Activated CD4-positive, alpha-beta memory T cell treated with anti-CD3 and anti-CD28 coated beads, Interleukin-2, amount 10 ng/mL, durations not matched to agents 7 days and 5 days (primary cell): ENCODE measurements at regions not wholly inside any gene's neighbourhood (a gene's known extent, or its start where the extent isn't known, plus 50 kb on each side); places are given as distances from the start of the nearest gene placed in this dataset.
"Not testable (repeated sequence)": the region's sequence is repeated elsewhere in the genome, so short reads cannot be mapped to it uniquely, and the experiment has no call there.

ENCODE experiments used
- CTCF ChIA-PET: fragments of 350-600 bp; sonication (Branson Sonifier 250); formaldehyde crosslinking; loops from one replicate; lab custom pipeline; 2021; ENCODE audit warnings: antibody characterized with exemption, inconsistent platforms; lab: Charles Lee
- POLR2A ChIA-PET: fragments of 350-600 bp; sonication (Branson Sonifier 250); formaldehyde crosslinking; loops from one replicate; lab custom pipeline; 2021; ENCODE audit warnings: antibody characterized with exemption; lab: Charles Lee
- DNase-seq: peaks from one replicate; pipeline ENCODE4 v3.0.0-alpha.2; 2020
- H3K27ac Mint-ChIP-seq: one replicate; pipeline ENCODE4 v1.8.0; 2021; ENCODE audit warnings: mild to moderate bottlenecking, mixed read lengths
- H3K27me3 Mint-ChIP-seq: one replicate; pipeline ENCODE4 v1.8.0; 2021; ENCODE audit warnings: mixed read lengths
- H3K36me3 Mint-ChIP-seq: one replicate; pipeline ENCODE4 v1.8.0; 2021; ENCODE audit warnings: low read depth, mixed read lengths
- H3K4me1 Mint-ChIP-seq: one replicate; pipeline ENCODE4 v1.8.0; 2021; ENCODE audit warnings: mixed read lengths
- H3K4me3 Mint-ChIP-seq: one replicate; pipeline ENCODE4 v1.8.0; 2021; ENCODE audit warnings: mild to moderate bottlenecking, mixed read lengths
- H3K9me3 Mint-ChIP-seq: one replicate; pipeline ENCODE4 v1.8.0; 2021; ENCODE audit warnings: mixed read lengths

DNA sequence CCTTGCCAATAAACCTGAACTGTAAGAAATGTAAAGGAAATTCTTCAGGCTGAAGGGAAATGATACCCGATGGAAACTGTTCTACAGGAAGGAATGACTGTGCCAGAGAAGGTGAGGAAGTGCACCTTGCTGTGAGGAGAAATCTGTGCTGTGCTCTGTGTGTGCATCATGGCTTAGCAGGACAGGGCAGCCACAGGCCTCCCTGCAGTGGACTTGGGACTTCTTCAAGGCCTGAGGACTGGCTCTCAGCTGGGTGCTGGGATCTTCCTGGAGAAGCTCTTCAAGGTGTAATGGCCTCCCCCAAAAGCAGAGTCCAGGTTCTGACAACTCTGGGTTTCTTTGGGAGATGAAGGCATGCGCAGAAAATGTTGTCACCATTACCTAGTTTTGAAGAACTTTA is 145.1 kb downstream of the UQCRFS1 start:
- no peak for DNase-seq
- Mint-ChIP-seq H3K27ac (no peak overlapping the region), H3K4me1 (no peaks in the 10 kb centered on the region), H3K9me3 (no peaks in the 10 kb centered on the region), H3K36me3 (no peaks in the 10 kb centered on the region), H3K4me3 (no peak overlapping the region), H3K27me3 (no peaks in the 10 kb centered on the region)
- ChIA-PET CTCF (no interaction called here), POLR2A (no interaction called here)

DNA sequence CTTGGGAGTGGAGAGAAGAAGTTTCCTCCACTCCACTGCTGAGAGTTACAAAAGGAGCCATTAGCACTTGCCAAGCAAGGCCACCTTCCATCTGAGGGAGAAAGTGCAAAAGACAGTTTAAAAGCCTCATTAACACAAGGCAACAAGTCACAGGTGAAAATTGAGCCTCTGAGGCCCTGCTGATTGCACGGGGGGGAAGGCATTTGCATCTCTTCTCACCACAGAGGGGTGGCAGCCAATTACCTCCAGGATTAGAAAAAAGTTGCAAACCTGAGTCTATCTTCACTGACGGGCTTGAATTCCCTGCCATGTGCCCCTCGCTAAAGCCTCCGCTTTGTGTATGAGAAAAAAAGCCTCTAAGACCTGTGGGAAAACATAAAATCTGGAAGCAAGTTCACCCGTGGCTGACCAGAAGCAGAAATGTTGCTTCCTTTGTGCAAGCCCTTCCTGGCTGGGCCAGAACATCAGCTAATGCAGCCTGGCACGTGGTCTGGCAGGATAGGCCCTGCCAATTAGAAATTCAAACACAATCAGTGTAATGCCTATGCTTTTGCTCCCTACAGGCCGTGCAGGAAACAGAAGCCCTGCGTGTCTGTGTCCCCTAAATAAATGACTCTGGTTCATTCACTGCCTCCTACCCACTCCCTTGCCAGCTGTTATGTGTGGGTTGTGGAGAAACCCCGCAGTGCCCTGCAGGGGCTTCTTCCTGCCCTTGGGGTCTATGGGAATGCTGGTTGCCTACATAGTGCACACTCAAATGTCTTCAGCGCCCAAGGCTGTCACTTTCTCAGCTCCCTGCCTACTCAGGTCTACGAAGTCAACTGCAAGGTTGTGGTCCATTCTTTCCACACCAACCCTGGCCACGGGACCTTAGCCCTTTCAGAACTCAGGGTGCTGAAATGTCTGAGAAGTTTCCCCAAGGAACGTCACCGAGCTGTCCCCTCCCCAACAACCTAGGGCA is 150.2 kb downstream of the UQCRFS1 start:
- no peak for DNase-seq
- Mint-ChIP-seq H3K9me3 (no peaks in the 10 kb centered on the region), H3K27me3 (no peaks in the 10 kb centered on the region), H3K4me3 (no peak overlapping the region), H3K36me3 (no peaks in the 10 kb centered on the region), H3K4me1 (no peaks in the 10 kb centered on the region), H3K27ac (no peak overlapping the region)
- ChIA-PET POLR2A (no interaction called here), CTCF (no interaction called here)

DNA sequence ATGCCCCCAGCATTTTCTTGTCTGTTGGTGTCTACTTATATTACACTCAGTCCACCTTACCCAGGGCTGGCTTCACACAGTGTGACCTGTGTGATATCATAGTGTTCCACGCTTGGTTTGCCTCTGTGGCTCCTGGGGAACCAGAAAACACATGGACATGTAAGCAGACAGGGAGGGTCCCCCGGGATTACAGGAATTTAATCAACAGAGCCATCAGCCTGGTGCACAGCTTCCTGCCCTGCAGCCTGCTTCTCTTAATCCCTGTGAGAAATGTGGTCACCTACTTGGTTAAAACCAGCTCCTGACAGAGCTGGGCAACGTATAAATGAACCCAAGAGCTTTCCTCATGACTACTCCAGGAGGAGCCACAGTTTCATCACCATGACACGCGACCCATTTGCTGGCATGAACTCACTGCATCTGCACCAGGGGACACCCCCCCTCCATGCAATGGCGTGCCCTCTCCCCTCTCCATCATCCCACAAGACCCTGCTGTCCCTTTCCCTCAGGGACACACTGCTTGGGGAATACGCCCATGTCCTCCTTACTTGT is 152.1 kb downstream of the UQCRFS1 start:
- Mint-ChIP-seq H3K27me3 (no peaks in the 10 kb centered on the region), H3K4me3 (no peak overlapping the region), H3K9me3 (no peaks in the 10 kb centered on the region), H3K4me1 (no peaks in the 10 kb centered on the region), H3K36me3 (no peaks in the 10 kb centered on the region), H3K27ac (no peak overlapping the region)
- CTCF ChIA-PET: interaction anchor here (1.0 kb wide), 1 partner anchor 203 kb away, joined by 5 read pairs; no protein-coding TSS in a partner anchor
- DNase-seq: no peak
- POLR2A ChIA-PET: no interaction called here

DNA sequence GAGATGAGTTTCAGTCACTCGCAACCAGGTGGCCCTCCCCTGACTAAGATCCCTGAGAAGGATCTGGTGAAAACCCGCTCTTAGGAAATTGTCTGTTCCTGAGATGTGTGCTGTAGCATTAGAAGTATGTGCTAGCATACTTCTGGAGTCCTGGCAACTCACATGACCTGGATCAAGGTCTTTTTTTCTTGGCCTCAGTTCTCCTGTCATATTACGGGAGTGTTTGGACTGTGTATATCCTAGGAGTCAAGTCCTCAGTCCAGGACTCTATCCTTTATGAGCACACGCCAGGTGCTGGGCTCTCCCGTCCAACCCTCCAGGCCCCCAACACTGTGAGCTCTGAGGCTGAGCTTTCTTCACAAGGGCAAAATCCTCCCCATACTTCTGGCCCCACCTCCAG is 156.4 kb downstream of the UQCRFS1 start:
- Mint-ChIP-seq H3K4me3 (no peak overlapping the region), H3K36me3 (no peaks in the 10 kb centered on the region), H3K9me3 (no peaks in the 10 kb centered on the region), H3K27ac (no peak overlapping the region), H3K4me1 (no peaks in the 10 kb centered on the region), H3K27me3 (no peaks in the 10 kb centered on the region)
- POLR2A ChIA-PET: no interaction called here
- DNase-seq: no peak
- CTCF ChIA-PET: no interaction called here

DNA sequence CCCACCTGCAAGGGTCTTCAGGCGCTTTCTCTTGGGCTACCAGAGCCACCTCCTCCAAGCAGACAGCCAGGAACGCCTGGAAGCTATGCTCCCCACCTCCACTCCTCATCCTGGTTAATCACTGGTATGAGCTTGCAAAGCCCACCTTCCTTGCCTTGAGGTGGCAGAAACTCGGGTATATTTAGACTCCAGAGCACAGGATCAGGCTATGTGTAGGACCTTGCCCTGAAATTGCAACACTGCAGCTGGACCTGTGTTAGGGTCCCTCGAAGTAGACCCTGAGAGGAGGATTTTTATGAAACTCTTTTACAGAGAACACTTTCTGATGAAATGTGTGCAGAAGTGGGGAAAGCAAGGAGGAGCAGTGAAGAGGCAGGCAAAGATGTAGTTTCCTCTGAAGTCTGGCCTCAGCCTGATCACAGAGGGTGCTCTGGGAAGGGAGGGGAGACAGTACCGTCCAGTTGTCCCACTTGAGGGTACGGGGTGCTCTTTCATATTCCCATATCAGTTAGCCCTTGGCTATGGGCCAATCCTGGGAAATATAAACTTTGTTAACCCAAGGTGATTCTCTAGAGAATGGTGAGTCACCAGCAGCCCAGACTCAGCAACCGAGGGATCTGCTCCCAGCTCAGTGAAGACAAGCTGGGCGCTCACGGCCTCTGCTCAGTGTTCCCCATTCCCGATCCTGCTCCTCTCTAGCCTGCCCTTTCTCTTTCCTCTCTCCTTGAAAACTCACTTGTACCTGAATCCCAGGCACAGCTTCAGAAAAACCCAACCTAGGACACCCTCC is 157.9 kb downstream of the UQCRFS1 start:
- no peaks in the 10 kb centered on the region for H3K27me3 Mint-ChIP-seq
- no peaks in the 10 kb centered on the region for H3K9me3 Mint-ChIP-seq
- ChIA-PET CTCF (no interaction called here), POLR2A (no interaction called here)
- no peaks in the 10 kb centered on the region for H3K36me3 Mint-ChIP-seq
- no peak overlapping the region for H3K4me3 Mint-ChIP-seq
- no peak overlapping the region for H3K27ac Mint-ChIP-seq
- no peak for DNase-seq
- H3K4me1 Mint-ChIP-seq: no peaks in the 10 kb centered on the region

- no peak for DNase-seq
- H3K4me3 Mint-ChIP-seq: no peak overlapping the region
- no peaks in the 10 kb centered on the region for H3K27me3 Mint-ChIP-seq
- H3K27ac Mint-ChIP-seq: no peak overlapping the region
- H3K9me3 Mint-ChIP-seq: peaks cover 5% of the 10 kb centered on the region
- ChIA-PET CTCF (no interaction called here), POLR2A (no interaction called here)
- no peaks in the 10 kb centered on the region for H3K36me3 Mint-ChIP-seq
- no peaks in the 10 kb centered on the region for H3K4me1 Mint-ChIP-seq
Observed at GRCh38 chr19:29048873-29049272, 164.1 kb downstream of the UQCRFS1 start.

- Mint-ChIP-seq H3K27me3 (no peaks in the 10 kb centered on the region), H3K4me1 (no peaks in the 10 kb centered on the region), H3K36me3 (no peaks in the 10 kb centered on the region), H3K4me3 (no peak overlapping the region), H3K9me3 (peaks cover 5% of the 10 kb centered on the region), H3K27ac (no peak overlapping the region)
- CTCF ChIA-PET: no interaction called here
- no peak for DNase-seq
- POLR2A ChIA-PET: no interaction called here
Observed at GRCh38 chr19:29045679-29046254, 167.2 kb downstream of the UQCRFS1 start.

GRCh38 chr19:29044037-29044436 is 168.9 kb downstream of the UQCRFS1 start:
- no peak for DNase-seq
- Mint-ChIP-seq H3K36me3 (no peaks in the 10 kb centered on the region), H3K4me1 (no peaks in the 10 kb centered on the region), H3K4me3 (no peak overlapping the region), H3K9me3 (peaks cover 7% of the 10 kb centered on the region), H3K27ac (no peak overlapping the region), H3K27me3 (no peaks in the 10 kb centered on the region)
- CTCF ChIA-PET: no interaction called here
- POLR2A ChIA-PET: no interaction called here

- H3K9me3 Mint-ChIP-seq: peaks cover 7% of the 10 kb centered on the region
- DNase-seq: no peak
- POLR2A ChIA-PET: no interaction called here
- CTCF ChIA-PET: no interaction called here
- H3K4me1 Mint-ChIP-seq: no peaks in the 10 kb centered on the region
- no peak overlapping the region for H3K4me3 Mint-ChIP-seq
- no peaks in the 10 kb centered on the region for H3K36me3 Mint-ChIP-seq
- H3K27me3 Mint-ChIP-seq: no peaks in the 10 kb centered on the region
- H3K27ac Mint-ChIP-seq: no peak overlapping the region
Observed at GRCh38 chr19:29042450-29042849, 170.5 kb downstream of the UQCRFS1 start.

GRCh38 chr19:29040951-29041350 is 172.0 kb downstream of the UQCRFS1 start:
- H3K36me3 Mint-ChIP-seq: no peaks in the 10 kb centered on the region
- no peaks in the 10 kb centered on the region for H3K4me1 Mint-ChIP-seq
- H3K27me3 Mint-ChIP-seq: no peaks in the 10 kb centered on the region
- H3K27ac Mint-ChIP-seq: no peak overlapping the region
- no peak for DNase-seq
- CTCF ChIA-PET: interaction anchor here (0.9 kb wide), 1 partner anchor 27 kb away, joined by 3 read pairs; no protein-coding TSS in a partner anchor
- H3K4me3 Mint-ChIP-seq: no peak overlapping the region
- POLR2A ChIA-PET: no interaction called here
- peaks cover 7% of the 10 kb centered on the region for H3K9me3 Mint-ChIP-seq

- Mint-ChIP-seq H3K9me3 (peaks cover 7% of the 10 kb centered on the region), H3K4me1 (no peaks in the 10 kb centered on the region), H3K4me3 (no peak overlapping the region), H3K36me3 (no peaks in the 10 kb centered on the region), H3K27ac (no peak overlapping the region), H3K27me3 (no peaks in the 10 kb centered on the region)
- ChIA-PET POLR2A (no interaction called here), CTCF (interaction anchor here (0.9 kb wide), 1 partner anchor 27 kb away, joined by 3 read pairs; no protein-coding TSS in a partner anchor)
- no peak for DNase-seq
Observed at GRCh38 chr19:29040292-29040691, 172.7 kb downstream of the UQCRFS1 start.

DNA sequence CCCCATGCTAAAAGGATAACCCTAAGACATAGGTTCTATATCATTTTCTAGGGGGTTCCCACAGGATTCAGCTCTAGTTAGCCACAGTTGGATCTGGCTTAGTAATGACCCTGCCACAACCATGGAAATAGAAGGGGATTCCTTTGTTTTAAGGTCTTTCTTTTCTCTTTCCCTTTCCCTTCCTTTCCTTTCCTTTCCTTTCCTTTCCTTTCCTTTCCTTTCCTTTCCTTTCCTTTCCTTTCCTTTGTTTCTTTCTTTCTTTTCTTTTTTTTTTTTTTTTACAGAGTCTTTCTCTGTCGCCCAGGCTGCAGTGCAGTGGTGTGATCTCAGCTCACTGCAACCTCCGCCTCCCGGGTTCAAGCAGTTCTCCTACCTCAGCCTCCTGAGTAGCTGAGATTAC is 173.9 kb downstream of the UQCRFS1 start:
- POLR2A ChIA-PET, H3K4me1 Mint-ChIP-seq, H3K4me3 Mint-ChIP-seq, H3K27ac Mint-ChIP-seq, H3K36me3 Mint-ChIP-seq, H3K9me3 Mint-ChIP-seq, H3K27me3 Mint-ChIP-seq, DNase-seq: not testable (repeated sequence)
- CTCF ChIA-PET: interaction anchor here (0.6 kb wide), 1 partner anchor 490 kb away, joined by 4 read pairs; no protein-coding TSS in a partner anchor

DNA sequence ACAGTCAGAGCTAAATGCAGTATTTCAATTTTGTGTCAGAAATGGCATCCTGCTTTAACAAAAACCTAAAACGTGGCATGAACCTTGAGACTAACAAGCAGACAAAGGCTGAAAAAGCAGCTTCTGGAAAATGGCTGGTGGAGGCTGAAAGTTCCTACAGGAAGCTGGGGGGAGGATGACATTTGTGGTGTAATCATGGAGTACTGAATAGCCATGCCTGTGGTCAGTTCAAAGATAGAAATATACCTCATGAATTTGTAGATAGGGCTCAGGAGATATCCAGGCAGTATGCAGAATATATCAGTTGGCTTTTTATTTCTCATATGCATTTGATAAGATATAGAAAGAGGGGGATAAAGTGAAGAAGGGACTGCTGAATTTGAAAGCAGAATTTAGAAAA is 181.7 kb downstream of the UQCRFS1 start:
- Mint-ChIP-seq H3K4me1 (no peaks in the 10 kb centered on the region), H3K36me3 (no peaks in the 10 kb centered on the region)
- CTCF ChIA-PET: no interaction called here

More for the DNA sequence above, 181.7 kb downstream of the UQCRFS1 start:
- no peak for DNase-seq
- H3K27ac Mint-ChIP-seq: no peak overlapping the region
- no peak overlapping the region for H3K4me3 Mint-ChIP-seq
- POLR2A ChIA-PET: no interaction called here
- no peaks in the 10 kb centered on the region for H3K9me3 Mint-ChIP-seq
- H3K27me3 Mint-ChIP-seq: no peaks in the 10 kb centered on the region
